ENCODE measurements at regions not wholly inside any gene's neighbourhood (a gene's known extent, or its start where the extent isn't known, plus 50 kb on each side); places are given as distances from the start of the nearest gene placed in this dataset.
"Not testable (repeated sequence)": the region's sequence is repeated elsewhere in the genome, so short reads cannot be mapped to it uniquely, and the experiment has no call there.

- not testable (repeated sequence) for TF ChIP-seq CTCF, POLR2A, EP300, POLR2AphosphoS5 (IDR thresholded peaks at IDR 0.05)
Measured at GRCh38 chr6:111949984-111950383, 76.7 kb upstream of the FYN start.

All from stomach (tissue), 4 donors.